ENCODE measurements at regions not wholly inside any gene's neighbourhood (a gene's known extent, or its start where the extent isn't known, plus 50 kb on each side); places are given as distances from the start of the nearest gene placed in this dataset.

GRCh38 chr4:128565054-128565453 is 244.4 kb upstream of the JADE1 start:
- 83% methylated on average over 1 of the region's 2 CpGs; no CpG with 5 or more reads in 1 of the 2 experiments for WGBS, 2 experiments (ENCODE audit: extremely low coverage in 2 of 2, insufficient read length in 1 of 2)
- in situ Hi-C loops (cut with MboI; ENCODE audit: low sequenced_read_pairs): loop anchor here (25.0 kb wide), 1 partner anchor 378 kb away; no protein-coding TSS in a partner anchor
- TF ChIP-seq RAD21 (IDR thresholded peaks at IDR 0.05; ENCODE audit: low read length) (no peak), MAZ (IDR thresholded peaks at IDR 0.05; ENCODE audit: borderline replicate concordance, low read depth, low read length) (no peak), MXI1 (IDR thresholded peaks at IDR 0.05; ENCODE audit: borderline replicate concordance, low read depth, low read length) (no peak), NFE2L2 (IDR thresholded peaks at IDR 0.05; ENCODE audit: low read depth, low read length) (no peak), RCOR1 (IDR thresholded peaks at IDR 0.05; ENCODE audit: insufficient replicate concordance, low read length) (no peak), SMC3 (IDR thresholded peaks at IDR 0.05; ENCODE audit: low read depth, low read length) (no peak), CHD1 (IDR thresholded peaks at IDR 0.05; ENCODE audit: low read depth, low read length) (no peak), USF2 (IDR thresholded peaks at IDR 0.05; ENCODE audit: low read depth, low read length) (no peak), POLR2A (IDR thresholded peaks at IDR 0.05; ENCODE audit: low read depth, low read length) (no peak), MAFK (IDR thresholded peaks at IDR 0.05; ENCODE audit: low read depth, low read length) (no peak), CTCF (conservative IDR thresholded peaks at IDR 0.05; ENCODE audit: low read depth, low read length) (no peak), RFX5 (IDR thresholded peaks at IDR 0.05; ENCODE audit: low read depth, low read length) (no peak), FOS (IDR thresholded peaks at IDR 0.05; ENCODE audit: low read depth, low read length) (no peak), BHLHE40 (IDR thresholded peaks at IDR 0.05; ENCODE audit: low read depth, low read length) (no peak), ELK1 (IDR thresholded peaks at IDR 0.05; ENCODE audit: borderline replicate concordance, low read depth, low read length) (no peak), CEBPB (IDR thresholded peaks at IDR 0.05; ENCODE audit: low read depth, low read length) (no peak)

More at GRCh38 chr4:128565054-128565453, 244.4 kb upstream of the JADE1 start:
- H2AK5ac ChIP-seq (ENCODE audit: low read depth, low read length): peak overlapping the region; percentile 21; the same call in 1 of the 2 replicates
- H3K9ac ChIP-seq (ENCODE audit: low read depth, low read length): no peak overlapping the region
- H4K8ac ChIP-seq (ENCODE audit: low read depth in 2 of 2, low read length in 2 of 2): peak overlapping the region in 1 of 2 experiments; percentile 42; a peak in 1 of 4 replicates
- peak overlapping the region; percentile 15 for H2AFZ ChIP-seq (replicated peaks; ENCODE audit: low read length, poor library complexity)
- CTCF ChIA-PET: no interaction called here
- no peaks in the 10 kb centered on the region for H3K79me1 ChIP-seq (ENCODE audit: low read depth in 1 of 2, low read length in 2 of 2)
- H3K9me1 ChIP-seq (ENCODE audit: insufficient read depth, low read length): peaks cover 10% of the 10 kb centered on the region; the same call in 1 of the 2 replicates
- no peak overlapping the region; the same call in 1 of the 2 replicates for H3K56ac ChIP-seq (ENCODE audit: extremely low read depth, insufficient read depth, low read length)
- intact Hi-C loops (cut with micrococcal nuclease): no loop called here
- peak overlapping the region; percentile 53 for H2BK120ac ChIP-seq (ENCODE audit: low read depth, low read length)
- ATAC-seq (ENCODE audit: low read depth) (no peak), DNase-seq (no peak)
- H3K4me3 ChIP-seq (ENCODE audit: insufficient read depth, low read depth, low read length): no peak overlapping the region
- H2BK5ac ChIP-seq (ENCODE audit: low read depth, low read length, poor library complexity, severe bottlenecking): no peak overlapping the region
- 0 out of 2 replicates have a peak overlapping the region, but pooled peaks have one; percentile 23 for H3K14ac ChIP-seq (replicated peaks; ENCODE audit: low read depth, low read length)
- peak overlapping the region; percentile 77; the same call in 1 of the 2 replicates for H3K18ac ChIP-seq (ENCODE audit: low read depth, low read length)
- no peak overlapping the region for H3K27ac ChIP-seq (ENCODE audit: insufficient read depth, low read length)
- no peak overlapping the region for H2AK9ac ChIP-seq (replicated peaks; ENCODE audit: low read depth, low read length, poor library complexity)
- H3K9me3 ChIP-seq (ENCODE audit: control insufficient read depth, insufficient read depth, low read length): no peaks in the 10 kb centered on the region
- H3K4ac ChIP-seq (ENCODE audit: low read depth, low read length): peak overlapping the region; percentile 22; the same call in 1 of the 2 replicates
- H3K4me1 ChIP-seq (ENCODE audit: control insufficient read depth, insufficient read depth, low read length): peaks cover 14% of the 10 kb centered on the region
- H2BK15ac ChIP-seq (ENCODE audit: low read depth, low read length): peak overlapping the region; percentile 47; the same call in 2 of the 3 replicates
- H4K5ac ChIP-seq (ENCODE audit: low read depth, low read length): no peak overlapping the region; the same call in 1 of the 2 replicates
- no TSS peak for BruUV-seq (replicated peaks)
- POLR2A ChIA-PET (ENCODE audit: unreplicated experiment): no interaction called here
- H2BK20ac ChIP-seq (ENCODE audit: low read depth, low read length): peak overlapping the region; percentile 77
- no peak overlapping the region for H3K4me2 ChIP-seq (ENCODE audit: low read depth, low read length)
- H4K91ac ChIP-seq (ENCODE audit: insufficient read depth, low read depth, low read length): peak overlapping the region; percentile 59; the same call in 1 of the 2 replicates
- H3K27me3 ChIP-seq (ENCODE audit: control insufficient read depth, insufficient read depth, low read length): no peaks in the 10 kb centered on the region
- H3K36me3 ChIP-seq (ENCODE audit: control insufficient read depth, insufficient read depth, low read length): no peaks in the 10 kb centered on the region
- H4K20me1 ChIP-seq (ENCODE audit: insufficient read depth, low read length): no peaks in the 10 kb centered on the region
- H3K23ac ChIP-seq (ENCODE audit: low read depth, low read length): peak overlapping the region; percentile 6; the same call in 1 of the 2 replicates
- dilution Hi-C loops (cut with HindIII; ENCODE audit: low sequenced_read_pairs, unreplicated experiment): no loop called here

Data from IMR-90 (cell line).